Upper lobe of left lung (tissue), 4 donors: ENCODE measurements at regions not wholly inside any gene's neighbourhood (a gene's known extent, or its start where the extent isn't known, plus 50 kb on each side); places are given as distances from the start of the nearest gene placed in this dataset.

ENCODE experiments used
- EP300 ChIP-seq, 4 donors: sonication (generic); formaldehyde crosslinking; IDR thresholded peaks; one replicate each; pipeline ENCODE4 v1.5.1; 2017; ENCODE audit warnings: antibody characterized with exemption in 4 of 4, control low read depth in 2 of 4
- POLR2AphosphoS5 ChIP-seq, 2 donors: sonication (generic); formaldehyde crosslinking; IDR thresholded peaks; one replicate each; pipeline ENCODE4 v1.5.1; 2017; ENCODE audit warnings: antibody characterized with exemption in 2 of 2
- TF ChIP-seq, protein P1 (sequence below), 6 experiments: fragments of 450-650 bp in 4 of 6; fragments of 200-600 bp in 2 of 6; sonication (generic) in 2 of 6; IDR thresholded peaks; one replicate each; pipeline ENCODE4 v1.5.1; 2016 to 2019; ENCODE audit warnings: antibody characterized with exemption in 6 of 6

DNA sequence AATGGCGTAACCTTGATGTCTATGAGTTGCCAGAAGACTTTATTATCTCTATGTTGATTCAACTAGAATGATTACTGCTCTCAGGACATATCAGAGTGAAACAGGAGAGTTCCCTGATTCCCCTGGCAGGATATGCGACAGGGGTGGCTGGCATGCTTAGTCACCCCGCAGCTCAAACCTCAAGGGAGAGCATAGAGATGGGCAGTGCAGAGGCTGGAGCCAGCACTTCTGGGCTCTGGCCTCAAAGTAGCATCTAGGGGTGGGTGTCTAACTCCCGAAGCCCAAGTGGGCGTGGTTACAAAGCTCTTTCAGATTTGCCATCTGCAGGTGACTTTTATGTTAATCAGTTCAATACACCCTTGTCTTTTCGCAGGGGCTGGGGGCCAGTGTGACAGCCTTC is 391.6 kb downstream of the ADCYAP1 start:
- TF ChIP-seq, protein P1, sequence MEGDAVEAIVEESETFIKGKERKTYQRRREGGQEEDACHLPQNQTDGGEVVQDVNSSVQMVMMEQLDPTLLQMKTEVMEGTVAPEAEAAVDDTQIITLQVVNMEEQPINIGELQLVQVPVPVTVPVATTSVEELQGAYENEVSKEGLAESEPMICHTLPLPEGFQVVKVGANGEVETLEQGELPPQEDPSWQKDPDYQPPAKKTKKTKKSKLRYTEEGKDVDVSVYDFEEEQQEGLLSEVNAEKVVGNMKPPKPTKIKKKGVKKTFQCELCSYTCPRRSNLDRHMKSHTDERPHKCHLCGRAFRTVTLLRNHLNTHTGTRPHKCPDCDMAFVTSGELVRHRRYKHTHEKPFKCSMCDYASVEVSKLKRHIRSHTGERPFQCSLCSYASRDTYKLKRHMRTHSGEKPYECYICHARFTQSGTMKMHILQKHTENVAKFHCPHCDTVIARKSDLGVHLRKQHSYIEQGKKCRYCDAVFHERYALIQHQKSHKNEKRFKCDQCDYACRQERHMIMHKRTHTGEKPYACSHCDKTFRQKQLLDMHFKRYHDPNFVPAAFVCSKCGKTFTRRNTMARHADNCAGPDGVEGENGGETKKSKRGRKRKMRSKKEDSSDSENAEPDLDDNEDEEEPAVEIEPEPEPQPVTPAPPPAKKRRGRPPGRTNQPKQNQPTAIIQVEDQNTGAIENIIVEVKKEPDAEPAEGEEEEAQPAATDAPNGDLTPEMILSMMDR (IDR thresholded peaks at IDR 0.05): no peak
- TF ChIP-seq EP300 (IDR thresholded peaks at IDR 0.05): no peak
- TF ChIP-seq POLR2AphosphoS5 (IDR thresholded peaks at IDR 0.05): no peak
